ENCODE measurements at regions not wholly inside any gene's neighbourhood (a gene's known extent, or its start where the extent isn't known, plus 50 kb on each side); places are given as distances from the start of the nearest gene placed in this dataset.
"Not testable (repeated sequence)": the region's sequence is repeated elsewhere in the genome, so short reads cannot be mapped to it uniquely, and the experiment has no call there.

DNA sequence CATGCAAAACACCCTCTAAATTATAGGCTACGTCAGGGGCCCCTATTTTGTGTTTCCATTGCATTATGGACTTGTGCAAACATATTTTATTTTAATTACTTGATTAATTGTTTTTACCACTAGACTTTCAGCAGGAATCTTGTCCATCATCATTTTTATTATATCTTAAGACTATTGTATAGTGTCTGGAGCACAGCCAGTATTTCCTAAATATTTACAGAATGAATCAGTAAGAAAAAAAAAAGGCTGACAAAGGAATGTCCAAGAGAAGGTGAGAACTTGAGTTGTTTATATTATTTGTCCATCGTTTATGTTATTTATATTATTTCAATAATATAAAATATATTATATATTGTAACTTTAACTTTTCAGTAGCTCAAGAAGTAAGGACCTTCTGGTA lies 664.7 kb downstream of the SLC6A15 start:
- DNase-seq (ENCODE audit: low spot score), result no peak

DNA sequence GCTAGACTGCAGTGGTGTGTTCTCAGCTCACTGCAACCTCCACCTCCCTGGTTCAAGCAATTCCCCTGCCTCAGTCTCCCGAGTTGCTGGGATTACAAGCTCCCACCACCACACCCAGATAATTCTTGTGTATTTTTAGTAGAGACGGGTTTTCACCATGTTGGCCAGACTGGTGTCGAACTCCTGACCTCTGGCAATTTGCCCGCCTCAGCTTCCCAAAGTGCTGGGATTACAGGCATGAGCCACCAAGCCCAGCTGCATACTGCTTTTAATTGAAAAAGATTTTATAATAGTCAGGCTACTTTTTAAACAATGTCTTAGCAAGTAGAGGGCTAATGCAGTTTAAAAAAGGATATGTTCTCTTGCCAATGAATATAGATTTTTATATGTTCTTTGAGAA lies 668.9 kb downstream of the SLC6A15 start:
- no peak for DNase-seq (ENCODE audit: low spot score)

DNA sequence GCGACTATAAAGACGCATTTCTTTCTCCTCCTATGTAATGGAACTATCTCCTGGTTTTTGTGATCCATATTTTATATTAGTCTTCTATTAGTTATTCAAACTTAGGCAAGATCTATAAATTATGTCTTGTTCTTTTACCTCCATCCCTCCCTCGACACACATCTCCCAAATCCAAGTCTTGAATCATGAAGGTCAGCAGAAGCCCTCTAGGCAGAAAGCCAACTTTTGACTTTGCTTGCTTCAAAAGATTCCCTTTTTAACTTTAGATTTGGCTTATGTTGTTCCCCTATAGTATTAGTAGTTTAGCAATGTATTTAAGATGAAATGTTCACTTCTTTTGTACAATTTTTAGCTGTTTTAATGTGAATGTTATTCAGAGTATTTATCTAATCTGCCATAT lies 689.8 kb downstream of the SLC6A15 start:
- no peak for DNase-seq (ENCODE audit: low spot score)

DNA sequence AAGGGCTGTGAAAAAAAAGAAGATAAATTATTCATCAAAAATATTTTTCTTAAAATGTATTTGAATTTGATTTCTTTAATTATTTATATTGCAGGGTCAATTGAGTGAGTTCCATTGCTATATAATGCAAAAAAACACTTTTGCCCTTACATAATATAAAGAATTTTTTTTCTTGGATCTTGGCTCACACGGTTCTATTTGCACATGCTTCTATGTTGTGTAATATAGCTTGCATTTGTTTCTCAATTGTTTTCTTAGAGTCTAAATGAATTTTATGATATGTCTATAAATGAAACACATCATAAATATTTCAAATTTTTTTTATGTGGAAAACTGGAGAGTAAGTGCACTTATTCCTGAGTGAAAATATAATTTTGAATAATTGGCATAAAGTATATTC lies 694.2 kb downstream of the SLC6A15 start:
- no peak for DNase-seq (ENCODE audit: low spot score)

DNA sequence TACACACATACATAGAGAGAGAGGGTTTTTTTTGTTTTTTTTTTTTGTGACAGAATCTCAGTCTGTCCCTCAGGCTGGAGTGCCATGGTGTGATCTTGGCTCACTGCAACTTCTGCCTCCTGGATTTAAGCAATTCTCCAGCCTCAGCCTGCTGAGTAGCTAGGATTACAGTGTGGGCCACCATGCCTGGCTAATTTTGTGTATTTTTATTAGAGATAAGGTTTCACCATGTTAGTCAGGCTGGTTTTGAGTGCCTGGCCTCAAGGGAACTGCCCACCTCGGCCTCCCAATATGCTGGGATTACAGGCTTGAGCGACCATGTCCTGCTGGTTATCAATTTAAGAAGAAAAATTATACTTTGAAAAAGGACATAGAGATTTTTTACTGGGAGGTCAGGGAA lies 710.6 kb downstream of the SLC6A15 start:
- no peak for DNase-seq (ENCODE audit: low spot score)

DNA sequence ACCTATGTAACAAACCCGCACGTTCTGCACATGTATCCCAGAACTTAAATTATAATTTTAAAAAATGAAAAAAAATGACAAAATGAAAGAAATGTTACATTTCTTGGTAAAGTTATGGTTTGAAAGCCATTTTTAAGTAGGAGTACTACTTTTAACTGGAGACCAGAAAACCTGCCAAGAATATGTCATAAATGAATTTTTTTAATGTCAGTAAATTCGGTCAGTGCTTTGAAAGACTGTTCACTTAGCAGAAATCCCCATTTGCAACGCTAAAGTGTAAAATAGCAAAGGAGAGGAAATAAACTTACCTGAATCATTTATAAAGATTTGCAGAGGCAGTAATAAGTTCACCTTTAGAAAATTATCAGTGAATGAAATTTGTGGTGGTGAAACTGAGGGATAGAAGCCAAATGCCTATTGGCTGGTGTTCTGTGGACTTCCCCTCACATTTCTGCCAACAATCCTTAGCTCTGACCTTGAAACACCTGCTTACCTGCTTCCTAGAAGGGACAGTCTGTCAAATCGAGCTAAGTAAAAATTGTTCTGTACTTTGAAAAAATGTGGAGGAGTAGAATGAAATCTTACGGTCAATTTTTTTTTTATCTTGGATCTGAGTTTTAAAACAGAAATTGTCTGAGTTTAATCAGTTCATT lies 714.2 kb downstream of the SLC6A15 start:
- DNase-seq (ENCODE audit: low spot score), result no peak

DNA sequence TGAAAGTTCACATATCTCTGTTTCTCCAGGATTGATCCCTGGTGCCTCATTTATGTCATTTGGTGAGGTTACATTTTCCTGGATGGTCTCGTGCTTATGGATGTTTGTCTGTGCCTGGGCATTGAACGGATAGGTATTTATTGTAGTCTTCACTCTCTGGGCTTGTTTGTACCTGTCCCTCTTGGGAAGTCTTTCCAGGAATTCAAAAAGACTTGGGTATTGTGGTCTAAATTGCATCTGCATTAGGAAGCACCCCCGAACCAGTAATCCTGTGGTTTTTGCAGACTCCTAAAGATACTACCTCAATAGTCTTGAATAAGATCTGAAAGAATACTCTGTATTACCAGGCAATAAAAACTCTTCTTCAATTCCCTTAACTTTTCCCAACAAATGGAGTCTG lies 720.8 kb downstream of the SLC6A15 start:
- DNase-seq (ENCODE audit: low spot score), result no peak

DNA sequence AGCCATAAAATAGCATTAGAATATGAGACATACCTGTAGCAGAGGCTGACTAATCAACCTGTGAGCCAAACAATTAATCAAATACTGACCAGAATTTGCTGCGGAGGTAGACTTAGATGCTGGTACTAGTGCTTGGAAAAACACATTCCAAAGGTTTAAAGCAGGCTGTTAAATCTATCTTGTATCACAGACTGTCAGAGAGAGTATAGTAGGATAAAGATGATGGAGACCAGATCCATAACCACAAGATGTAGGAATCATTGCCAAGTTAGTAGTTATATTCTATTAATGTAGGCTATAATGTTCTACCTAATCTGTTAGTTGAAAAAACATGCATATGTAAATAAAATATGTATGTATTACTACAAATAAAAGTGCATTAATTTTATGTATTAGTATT lies 726.2 kb downstream of the SLC6A15 start:
- no peak for DNase-seq (ENCODE audit: low spot score)

DNA sequence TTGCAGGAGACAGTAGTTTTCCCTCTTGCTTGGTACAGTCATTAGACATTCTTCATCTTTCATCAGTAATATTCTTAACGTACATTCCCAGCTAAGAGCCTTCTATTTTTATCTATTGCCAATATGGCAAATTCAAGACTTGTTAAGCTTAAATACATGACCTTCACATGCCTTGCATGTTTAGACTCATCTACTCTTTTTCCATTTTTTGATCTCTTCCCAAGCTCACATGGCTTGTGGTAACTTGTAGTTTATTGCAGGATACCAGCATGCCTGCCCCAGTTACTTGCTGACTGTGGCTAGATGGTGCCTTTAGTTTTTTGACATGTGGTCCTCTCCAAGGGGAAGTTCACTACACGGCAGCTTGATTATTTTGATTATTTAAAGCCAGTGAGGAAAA lies 729.0 kb downstream of the SLC6A15 start:
- no peak for DNase-seq (ENCODE audit: low spot score)

DNA sequence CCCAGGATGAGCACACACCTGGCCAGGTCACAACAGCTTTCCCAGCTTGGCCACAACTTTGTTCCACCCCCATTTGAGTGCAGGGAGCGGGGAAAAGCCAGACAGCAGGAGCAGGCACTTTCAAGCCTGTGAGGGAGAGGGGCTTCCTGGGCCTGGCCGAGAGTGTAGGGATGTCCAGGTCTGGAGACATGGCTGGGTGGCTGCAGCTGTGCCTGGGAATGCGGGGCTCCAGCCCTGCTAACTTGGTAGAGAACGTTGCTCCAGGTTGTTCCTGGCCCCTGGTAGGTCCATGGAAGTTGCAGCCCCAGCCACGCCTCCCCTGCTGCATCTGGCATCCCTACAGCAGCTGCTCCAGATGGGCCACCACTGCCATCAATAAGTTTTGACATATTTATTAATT lies 738.5 kb downstream of the SLC6A15 start:
- DNase-seq (ENCODE audit: low spot score), result no peak

DNA sequence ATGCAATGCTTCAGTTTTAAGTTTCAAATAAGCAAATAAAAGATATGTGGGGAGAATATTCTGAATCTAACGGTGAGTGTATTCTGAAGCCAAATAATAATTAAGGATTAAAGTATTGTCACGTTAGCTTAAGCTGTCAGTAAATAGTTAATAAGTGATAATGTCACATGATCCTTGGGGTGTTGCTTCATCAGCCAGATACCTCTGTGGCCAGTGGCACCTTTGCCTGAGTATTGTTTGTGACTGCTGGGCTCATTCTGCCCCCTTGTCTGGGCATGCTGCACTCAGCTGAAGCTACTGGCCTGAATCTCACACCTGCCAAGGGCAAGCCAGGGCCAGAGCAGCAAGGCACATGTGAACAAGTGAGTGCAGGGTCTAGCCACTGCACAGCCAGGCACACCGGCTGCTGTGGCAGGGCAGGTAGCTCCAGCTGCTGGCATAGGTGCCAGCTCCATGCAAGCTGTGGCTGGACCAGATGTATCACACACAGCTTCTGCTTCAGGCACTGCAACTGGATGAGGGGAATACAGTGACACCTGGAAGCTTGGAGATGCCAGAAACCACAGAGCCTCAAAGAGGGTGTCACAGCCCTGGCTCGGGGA lies 739.7 kb downstream of the SLC6A15 start:
- DNase-seq (ENCODE audit: low spot score), result no peak

DNA sequence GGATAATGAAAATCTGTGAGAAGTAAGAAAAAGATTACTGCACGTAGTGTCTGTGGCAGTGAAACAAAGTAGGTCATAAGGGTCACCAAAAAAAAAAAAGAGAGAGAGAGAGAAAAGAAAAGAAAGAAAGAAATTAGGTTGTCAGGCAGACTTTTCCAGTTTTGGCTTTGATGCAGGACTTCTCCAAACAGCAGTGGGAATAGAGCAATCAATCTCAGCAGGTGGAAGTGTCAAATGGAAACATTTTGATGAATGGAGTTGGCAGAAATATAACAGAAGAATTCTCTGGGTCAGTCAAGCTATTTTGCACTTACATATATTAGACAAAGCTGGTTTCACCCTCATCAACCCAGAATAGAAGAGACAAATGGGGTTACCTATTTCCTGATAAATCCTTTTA lies 745.8 kb downstream of the SLC6A15 start:
- DNase-seq (ENCODE audit: low spot score), result no peak

DNA sequence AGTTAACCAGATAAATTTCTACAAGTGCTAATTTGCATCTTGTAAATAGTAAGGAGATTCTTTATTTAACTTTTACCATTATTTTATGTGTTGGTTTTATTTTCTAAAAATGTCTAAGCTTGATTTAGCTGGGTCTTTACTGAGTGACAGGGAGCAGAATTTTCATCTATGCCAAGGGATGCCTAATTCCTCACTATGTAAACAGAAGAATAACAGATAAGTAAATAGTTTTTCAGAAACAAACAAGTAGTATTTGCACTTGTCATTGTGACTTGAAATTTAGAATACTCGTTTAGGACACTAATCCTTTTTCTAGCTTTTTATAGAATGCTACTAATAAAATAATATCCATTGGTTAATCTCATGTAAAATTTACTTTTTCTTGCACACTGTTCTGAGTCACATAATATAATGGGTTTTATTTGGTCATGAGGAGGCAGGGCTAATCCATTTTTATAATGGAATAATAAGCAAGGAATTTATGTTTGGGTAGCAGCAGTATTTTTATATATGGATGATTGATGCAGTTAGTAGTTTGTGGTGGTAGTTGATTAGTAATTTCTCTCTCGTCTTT lies 746.5 kb downstream of the SLC6A15 start:
- DNase-seq (ENCODE audit: low spot score), result no peak

DNA sequence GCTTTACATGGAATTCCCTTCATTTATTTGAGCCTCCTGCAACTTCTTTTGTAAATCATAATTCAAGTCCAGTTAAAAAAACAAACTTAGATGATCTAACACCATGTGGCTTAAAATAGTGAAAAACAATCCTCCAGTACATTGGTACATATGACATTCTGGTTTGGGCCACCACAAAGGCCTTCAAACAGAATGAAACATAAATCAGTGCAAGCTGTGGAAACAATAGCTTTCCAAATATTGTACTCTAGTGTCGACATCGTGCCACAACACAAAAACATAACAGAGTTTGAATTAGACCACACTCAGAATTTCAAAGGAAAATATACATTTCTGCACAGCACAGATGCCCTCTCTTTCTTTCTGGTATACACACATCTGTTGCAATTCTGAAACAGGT lies 751.3 kb downstream of the SLC6A15 start:
- DNase-seq (ENCODE audit: low spot score), result no peak

DNA sequence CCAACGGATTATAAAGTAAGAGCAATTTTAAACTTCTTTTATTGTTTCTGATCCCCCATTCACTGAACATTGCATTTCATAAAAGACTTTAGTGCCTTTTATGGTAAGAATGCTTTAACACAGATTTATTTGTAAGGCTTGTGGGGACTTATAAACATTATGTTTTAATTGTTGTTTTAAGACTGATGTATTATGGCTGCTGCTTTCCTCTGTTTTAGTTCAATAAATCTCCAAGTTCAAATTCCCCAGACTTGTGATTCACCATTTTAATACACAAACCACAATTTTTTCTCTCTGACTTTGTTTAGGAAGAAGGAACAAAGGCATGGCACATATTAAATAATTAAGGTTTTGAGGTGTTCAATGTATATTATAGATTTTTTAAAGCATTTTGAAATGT lies 753.3 kb downstream of the SLC6A15 start:
- DNase-seq (ENCODE audit: low spot score), result peak; percentile 4

DNA sequence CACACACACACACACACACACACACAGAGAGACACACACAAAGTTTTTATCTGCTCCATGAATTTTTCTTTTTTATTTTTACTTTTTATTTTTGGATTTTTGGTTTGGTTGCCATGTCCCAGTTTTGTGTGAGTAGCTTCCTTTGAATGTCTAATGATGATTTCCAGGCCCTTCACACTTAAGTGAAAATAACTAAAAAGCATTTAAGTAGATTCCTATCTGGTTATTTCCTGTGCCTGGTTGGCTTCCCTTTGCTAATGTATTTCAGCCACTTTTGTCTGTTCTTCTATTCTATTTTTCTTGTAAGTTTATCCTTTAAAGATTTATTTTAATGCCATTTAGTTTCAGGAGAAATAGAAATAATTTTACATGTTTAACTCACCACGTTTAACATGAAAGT lies 755.4 kb downstream of the SLC6A15 start:
- DNase-seq (ENCODE audit: low spot score), result no peak

DNA sequence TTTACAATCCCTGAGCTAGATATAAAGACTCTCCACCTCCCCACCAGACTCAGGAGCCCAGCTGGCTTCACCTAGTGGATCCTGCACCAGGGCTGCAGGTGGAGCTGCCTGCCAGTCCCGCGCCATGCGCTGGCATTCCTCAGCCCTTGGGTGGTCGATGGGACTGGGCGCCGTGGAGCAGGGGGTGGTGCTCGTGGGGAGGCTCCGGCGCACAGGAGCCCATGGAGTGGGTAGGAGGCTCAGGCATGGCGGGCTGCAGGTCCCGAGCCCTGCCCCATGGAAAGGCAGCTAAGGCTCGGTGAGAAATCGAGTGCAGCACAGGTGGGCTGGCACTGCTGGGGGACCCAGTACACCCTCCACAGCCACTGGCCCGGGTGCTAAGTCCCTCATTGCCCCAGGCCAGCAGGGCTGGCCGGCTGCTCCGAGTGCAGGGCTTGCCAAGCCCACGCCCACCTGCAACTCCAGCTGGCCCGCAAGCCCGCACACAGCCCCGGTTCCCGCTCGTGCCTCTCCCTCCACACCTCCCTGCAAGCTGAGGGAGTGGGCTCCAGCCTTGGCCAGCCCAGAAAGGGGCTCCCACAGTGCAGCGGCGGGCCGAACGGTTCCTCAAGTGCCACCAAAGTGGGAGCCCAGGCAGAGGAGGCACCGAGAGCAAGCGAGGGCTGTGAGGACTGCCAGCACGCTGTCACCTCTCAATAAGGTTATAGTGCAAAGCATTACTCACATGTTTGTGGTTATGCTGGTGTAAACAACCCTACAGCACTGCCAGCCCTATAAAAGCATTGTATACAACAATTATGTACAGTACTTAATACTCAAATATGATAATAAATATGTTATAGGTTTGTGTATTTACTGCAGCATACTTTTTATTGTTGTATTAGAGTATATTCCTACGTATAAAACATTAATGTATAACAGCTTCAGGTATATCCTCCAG lies 757.3 kb downstream of the SLC6A15 start:
- not testable (repeated sequence) for DNase-seq (ENCODE audit: low spot score)

DNA sequence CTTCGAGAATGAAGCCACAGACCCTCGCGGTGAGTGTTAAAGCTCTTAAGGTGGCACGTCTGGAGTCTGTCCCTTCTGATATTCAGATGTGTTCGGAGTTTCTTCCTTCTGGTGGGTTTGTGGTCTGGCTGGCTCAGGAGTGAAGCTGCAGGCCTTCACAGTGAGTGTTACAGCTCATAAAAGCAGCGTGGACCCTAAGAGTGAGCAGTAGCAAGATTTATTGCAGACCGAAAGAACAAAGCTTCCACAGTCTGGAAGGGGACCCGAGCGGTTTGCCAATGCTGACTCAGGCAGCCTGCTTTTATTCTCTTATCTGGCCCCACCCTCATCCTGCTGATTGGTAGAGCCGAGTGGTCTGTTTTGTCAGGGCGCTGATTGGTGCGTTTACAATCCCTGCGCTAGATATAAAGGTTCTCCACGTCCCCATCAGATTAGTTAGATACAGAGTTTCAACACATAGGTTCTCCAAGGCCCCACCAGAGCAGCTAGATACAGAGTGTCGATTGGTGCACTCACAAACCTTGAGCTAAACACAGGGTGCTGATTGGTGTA lies 758.1 kb downstream of the SLC6A15 start:
- DNase-seq (ENCODE audit: low spot score), result not testable (repeated sequence)

DNA sequence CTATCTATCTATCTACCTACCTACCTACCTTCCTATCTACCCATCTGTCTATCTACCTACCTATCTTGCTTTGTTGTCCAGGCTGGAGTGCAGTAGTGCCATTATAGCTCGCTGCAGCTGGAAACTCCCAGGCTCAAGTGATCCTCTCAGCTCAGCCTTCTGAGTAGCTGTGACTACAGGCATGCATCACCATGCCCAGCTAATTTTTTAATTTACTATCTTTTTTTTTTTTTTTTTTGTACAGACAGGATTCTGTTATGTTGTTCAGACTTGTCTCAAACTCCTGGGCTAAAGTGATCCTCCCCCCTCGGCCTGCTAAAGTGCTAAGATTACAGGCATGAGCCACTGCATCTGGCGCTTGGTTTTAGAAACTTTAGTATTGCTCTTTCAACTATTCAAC lies 762.4 kb downstream of the SLC6A15 start:
- no peak for DNase-seq (ENCODE audit: low spot score)

DNA sequence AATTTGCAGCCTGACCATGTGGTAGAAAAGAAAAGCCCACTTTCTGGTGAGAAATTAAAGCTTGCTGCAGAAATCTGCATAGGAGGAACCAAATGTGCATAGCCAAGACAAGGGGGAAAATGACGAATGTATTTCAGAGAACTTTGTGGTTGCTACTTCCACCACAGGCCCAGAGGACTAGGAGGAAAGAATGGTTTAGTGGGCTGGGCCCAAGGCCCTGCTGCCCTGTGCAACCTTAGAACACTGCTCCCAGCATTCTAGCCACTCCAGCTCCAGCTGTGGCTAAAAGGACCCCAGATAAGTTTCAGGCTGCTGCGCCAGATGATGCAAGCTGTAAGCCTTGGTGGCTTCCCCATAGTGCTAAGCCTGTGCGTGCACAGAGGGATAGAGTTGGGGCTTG lies 764.3 kb downstream of the SLC6A15 start:
- DNase-seq (ENCODE audit: low spot score), result no peak

DNA sequence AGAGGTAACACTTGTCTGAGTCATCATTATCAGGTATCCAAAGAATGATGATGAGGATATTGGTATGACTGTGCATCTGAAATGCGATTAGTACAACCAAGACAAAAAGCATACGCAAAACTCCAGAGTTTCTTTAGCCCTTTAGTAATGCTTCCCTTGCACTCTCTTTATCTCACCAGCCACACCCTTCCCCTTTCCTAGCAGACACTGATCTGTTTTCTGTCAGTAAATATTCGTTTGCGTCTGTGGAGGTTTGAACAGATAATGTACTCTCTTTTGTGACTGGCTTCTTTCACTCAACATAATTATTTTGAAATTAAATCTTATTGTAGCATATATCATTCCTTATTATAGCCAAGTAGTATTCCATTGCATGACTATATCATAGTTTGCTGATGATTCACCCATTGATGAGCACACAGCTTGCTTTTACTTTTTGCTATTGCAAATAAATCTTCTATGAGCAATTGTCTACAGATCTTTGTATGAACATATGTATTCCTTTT lies 775.7 kb downstream of the SLC6A15 start:
- peak; percentile 5 for DNase-seq (ENCODE audit: low spot score)

Measured in A172 (cell line).